Activated T-helper 1 cell treated with anti-CD3 and anti-CD28 coated beads, Interleukin-12 subunit alpha, Interleukin-12 subunit beta, Interleukin-2, Interleukin-4 antibody, amounts not matched to agents 30 ng/mL and 10 ng/mL and 1 ng/mL, durations not matched to agents 14 hours and 24 hours and 36 hours (primary cell): ENCODE measurements at regions not wholly inside any gene's neighbourhood (a gene's known extent, or its start where the extent isn't known, plus 50 kb on each side); places are given as distances from the start of the nearest gene placed in this dataset.

Experiments
- DNase-seq: peaks from one replicate; pipeline ENCODE4 v3.0.0; 2021; ENCODE audit warnings: low spot score
- H3K27ac Mint-ChIP-seq: one replicate; pipeline ENCODE4 v1.8.0; 2021; ENCODE audit warnings: mild to moderate bottlenecking, mixed read lengths
- H3K27me3 Mint-ChIP-seq: one replicate; pipeline ENCODE4 v1.8.0; 2022; ENCODE audit warnings: mild to moderate bottlenecking, moderate library complexity, mixed read lengths; ENCODE audit not compliant: insufficient read depth
- H3K36me3 Mint-ChIP-seq: one replicate; pipeline ENCODE4 v1.8.0; 2021; ENCODE audit warnings: low read depth, mixed read lengths
- H3K4me1 Mint-ChIP-seq: one replicate; pipeline ENCODE4 v1.8.0; 2021; ENCODE audit warnings: low read depth, mixed read lengths
- H3K4me3 Mint-ChIP-seq: one replicate; pipeline ENCODE4 v1.8.0; 2021; ENCODE audit warnings: mild to moderate bottlenecking, moderate library complexity, mixed read lengths
- H3K9me3 Mint-ChIP-seq: one replicate; pipeline ENCODE4 v1.8.0; 2021; ENCODE audit warnings: mixed read lengths
- intact Hi-C: fragments of 100-400 bp; cut with micrococcal nuclease; formaldehyde crosslinking; loops from one replicate; pipeline ENCODE4 v1.15.1; 2024

DNA sequence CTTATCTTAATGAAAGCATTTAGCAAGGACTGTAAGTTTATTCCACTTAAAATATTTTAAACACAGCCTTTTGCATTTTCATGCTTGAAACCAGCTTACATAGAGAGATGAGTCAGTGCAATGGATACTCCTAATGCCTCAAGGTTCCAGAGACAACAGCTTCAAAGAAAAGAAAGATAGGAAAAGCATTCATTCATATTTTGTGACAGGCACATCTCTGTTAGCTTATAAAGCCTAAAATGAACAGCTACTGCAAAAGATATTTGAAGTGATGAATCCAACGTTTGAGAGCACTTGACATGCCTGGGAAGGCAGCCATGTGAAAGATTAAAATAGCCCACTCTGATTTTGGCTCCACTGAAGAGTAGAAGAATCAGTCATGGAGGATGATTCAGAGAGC lies 814.5 kb downstream of the RPS29 start:
- peaks cover 17% of the 10 kb centered on the region for H3K9me3 Mint-ChIP-seq
- H3K27ac Mint-ChIP-seq, result no peak overlapping the region
- intact Hi-C loops, result no loop called here
- H3K4me3 Mint-ChIP-seq, result no peak overlapping the region
- no peaks in the 10 kb centered on the region for H3K27me3 Mint-ChIP-seq
- H3K4me1 Mint-ChIP-seq, result no peaks in the 10 kb centered on the region
- no peaks in the 10 kb centered on the region for H3K36me3 Mint-ChIP-seq
- no peak for DNase-seq

DNA sequence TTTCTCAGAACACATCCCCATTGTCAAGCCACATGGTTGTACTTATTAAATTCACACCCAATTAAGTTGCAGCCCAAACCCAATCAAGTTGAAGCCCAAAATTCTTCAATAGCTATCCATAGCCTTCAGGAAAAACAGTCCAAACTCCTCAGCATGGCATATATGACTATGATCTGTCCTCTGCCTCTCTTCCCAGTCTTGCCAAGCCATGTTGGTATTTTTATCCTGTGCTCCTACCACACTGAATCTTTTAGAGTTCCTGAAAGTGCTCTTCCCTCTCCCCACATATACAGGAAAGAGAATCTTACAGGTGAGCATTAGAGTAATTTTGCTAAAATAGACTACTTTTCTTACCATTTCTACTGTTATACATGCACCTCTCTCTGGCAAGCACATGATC lies 834.9 kb downstream of the RPS29 start:
- intact Hi-C loops, result no loop called here
- Mint-ChIP-seq H3K9me3 (no peaks in the 10 kb centered on the region), H3K27me3 (no peaks in the 10 kb centered on the region), H3K36me3 (no peaks in the 10 kb centered on the region), H3K4me3 (no peak overlapping the region), H3K27ac (no peak overlapping the region), H3K4me1 (no peaks in the 10 kb centered on the region)
- DNase-seq, result no peak

DNA sequence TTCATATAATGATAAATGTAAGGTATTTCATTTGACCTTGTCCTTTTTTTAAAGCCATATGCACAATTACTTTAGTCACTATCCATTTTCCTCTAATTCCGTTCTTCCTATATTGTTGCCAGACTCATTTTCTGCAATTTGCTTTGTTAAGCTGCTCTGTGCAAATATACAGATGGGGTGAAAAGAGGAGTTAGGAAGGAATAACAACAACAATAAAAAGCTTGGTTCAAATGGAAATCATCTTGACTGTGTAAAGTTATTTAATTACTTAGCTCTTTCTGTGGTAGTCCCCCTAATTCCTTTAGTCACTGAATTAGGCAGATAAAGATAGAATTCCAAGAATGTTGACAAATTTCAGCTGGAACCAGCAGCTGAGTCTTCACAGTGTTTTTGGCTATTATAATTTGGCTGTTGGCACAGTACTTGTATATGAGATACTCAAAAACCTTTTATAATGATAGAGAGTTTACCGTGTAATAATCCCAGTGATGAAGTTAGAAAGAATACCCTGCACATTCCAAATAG lies 838.0 kb downstream of the RPS29 start:
- intact Hi-C loops, result no loop called here
- H3K9me3 Mint-ChIP-seq, result no peaks in the 10 kb centered on the region
- H3K27me3 Mint-ChIP-seq, result no peaks in the 10 kb centered on the region
- H3K27ac Mint-ChIP-seq, result no peak overlapping the region
- no peak overlapping the region for H3K4me3 Mint-ChIP-seq
- DNase-seq, result no peak
- no peaks in the 10 kb centered on the region for H3K4me1 Mint-ChIP-seq
- no peaks in the 10 kb centered on the region for H3K36me3 Mint-ChIP-seq

DNA sequence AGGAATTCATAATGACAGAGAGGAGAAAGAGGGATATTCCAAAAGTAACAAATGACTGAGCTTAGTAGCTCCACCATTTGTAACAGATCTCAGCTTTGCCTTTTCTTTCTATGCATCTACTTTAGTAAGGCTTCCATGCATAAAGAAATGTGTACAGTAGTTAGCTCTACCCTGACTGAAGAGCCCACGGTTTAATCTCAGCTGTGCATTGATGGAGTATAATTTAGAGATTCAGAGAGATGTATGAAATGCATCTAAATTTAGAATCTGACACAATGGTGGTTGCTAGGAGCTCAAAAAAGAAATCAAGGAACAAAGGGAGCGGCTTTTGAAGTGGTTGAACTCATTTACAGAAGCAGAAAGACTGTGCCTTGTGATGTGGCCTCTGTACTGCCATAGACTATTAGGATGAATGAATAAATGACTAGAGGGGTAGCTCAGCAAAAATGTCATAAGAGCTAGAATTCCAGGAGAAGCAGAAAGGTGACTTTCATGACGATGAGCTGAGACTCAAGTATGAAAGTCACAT lies 838.6 kb downstream of the RPS29 start:
- H3K4me1 Mint-ChIP-seq, result no peaks in the 10 kb centered on the region
- no peaks in the 10 kb centered on the region for H3K9me3 Mint-ChIP-seq
- H3K27me3 Mint-ChIP-seq, result no peaks in the 10 kb centered on the region
- DNase-seq, result no peak
- no peak overlapping the region for H3K4me3 Mint-ChIP-seq
- intact Hi-C loops, result no loop called here
- no peak overlapping the region for H3K27ac Mint-ChIP-seq
- no peaks in the 10 kb centered on the region for H3K36me3 Mint-ChIP-seq

DNA sequence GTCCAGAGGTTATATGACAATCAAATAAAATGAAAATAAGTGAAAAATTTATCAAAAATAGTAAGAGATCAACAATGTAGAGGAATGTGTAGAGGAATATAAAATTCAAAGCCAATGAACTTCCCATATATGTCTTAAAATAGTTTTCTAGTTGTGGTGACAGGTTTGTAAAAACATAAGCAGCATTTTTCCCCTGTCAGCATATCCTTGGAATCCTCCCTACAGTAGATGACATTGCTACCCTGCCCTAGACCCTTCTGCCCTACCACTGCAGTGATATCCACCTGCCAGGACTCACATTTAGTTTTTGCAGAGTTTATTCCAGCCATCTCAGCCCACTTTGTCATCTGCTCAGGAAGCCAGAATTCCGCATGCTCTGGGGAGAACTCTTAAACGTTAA lies 842.0 kb downstream of the RPS29 start:
- H3K36me3 Mint-ChIP-seq, result no peaks in the 10 kb centered on the region
- no peak overlapping the region for H3K27ac Mint-ChIP-seq
- no peak for DNase-seq
- H3K4me3 Mint-ChIP-seq, result no peak overlapping the region
- no peaks in the 10 kb centered on the region for H3K27me3 Mint-ChIP-seq
- no peaks in the 10 kb centered on the region for H3K9me3 Mint-ChIP-seq
- no peaks in the 10 kb centered on the region for H3K4me1 Mint-ChIP-seq
- intact Hi-C loops, result no loop called here

DNA sequence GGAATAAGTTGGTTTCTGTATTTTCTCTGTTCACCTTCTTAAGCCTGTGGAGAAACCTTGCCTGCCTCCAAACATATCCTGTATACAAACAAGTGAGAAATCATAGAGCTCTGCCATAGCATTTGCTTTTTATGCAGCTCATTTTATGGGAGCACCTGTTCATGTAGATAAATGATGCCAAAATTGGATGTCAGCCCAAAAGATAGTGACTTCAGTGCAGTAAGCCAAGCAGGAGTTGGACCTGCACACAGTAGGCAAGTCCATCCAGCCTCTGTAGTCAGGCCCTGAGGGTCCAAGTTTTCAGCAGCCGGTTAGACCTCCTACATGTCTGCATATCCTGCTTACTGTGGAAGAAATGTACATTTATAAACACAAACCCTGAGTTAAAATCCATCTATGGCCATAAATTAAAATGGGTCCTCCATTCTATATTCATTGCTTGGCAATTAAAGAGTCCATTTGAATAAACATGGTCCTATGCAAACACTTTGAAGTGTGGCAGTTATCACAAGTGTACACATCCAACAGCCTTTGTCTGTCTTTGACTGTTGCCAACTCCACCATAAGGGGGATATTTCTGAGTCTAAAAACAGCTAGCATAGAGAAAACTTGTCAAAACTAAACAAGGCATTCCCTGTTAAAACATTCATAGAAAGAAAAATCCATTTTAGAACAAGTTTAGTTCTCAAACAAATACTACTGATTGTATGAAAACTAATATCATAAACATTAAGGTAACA lies 847.8 kb downstream of the RPS29 start:
- Mint-ChIP-seq H3K4me1 (no peaks in the 10 kb centered on the region), H3K27me3 (no peaks in the 10 kb centered on the region), H3K27ac (no peak overlapping the region), H3K4me3 (no peak overlapping the region), H3K9me3 (peaks cover 10% of the 10 kb centered on the region), H3K36me3 (no peaks in the 10 kb centered on the region)
- intact Hi-C loops, result no loop called here
- no peak for DNase-seq

DNA sequence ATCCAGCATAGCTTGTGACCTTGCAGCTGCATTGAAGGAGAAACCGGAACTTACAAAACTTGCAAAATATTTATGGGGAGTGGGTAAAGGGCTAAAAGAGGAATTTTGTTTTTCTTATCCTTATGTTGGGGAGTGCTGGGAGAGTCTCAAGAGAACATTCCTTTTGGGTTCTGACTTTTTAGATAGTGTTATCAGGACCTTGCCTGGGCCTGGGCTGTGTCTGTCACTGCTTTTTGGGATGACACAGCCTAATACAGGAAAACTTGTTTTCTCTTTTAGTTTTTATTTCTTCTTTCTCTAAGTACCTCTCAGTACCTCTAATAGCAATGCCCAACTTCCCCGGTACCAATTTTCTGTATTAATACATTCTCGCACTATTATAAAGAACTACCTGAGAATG lies 850.6 kb downstream of the RPS29 start:
- H3K4me3 Mint-ChIP-seq, result no peak overlapping the region
- H3K4me1 Mint-ChIP-seq, result no peaks in the 10 kb centered on the region
- H3K36me3 Mint-ChIP-seq, result no peaks in the 10 kb centered on the region
- no peaks in the 10 kb centered on the region for H3K27me3 Mint-ChIP-seq
- intact Hi-C loops, result no loop called here
- DNase-seq, result no peak
- H3K9me3 Mint-ChIP-seq, result peaks cover 10% of the 10 kb centered on the region
- H3K27ac Mint-ChIP-seq, result no peak overlapping the region

DNA sequence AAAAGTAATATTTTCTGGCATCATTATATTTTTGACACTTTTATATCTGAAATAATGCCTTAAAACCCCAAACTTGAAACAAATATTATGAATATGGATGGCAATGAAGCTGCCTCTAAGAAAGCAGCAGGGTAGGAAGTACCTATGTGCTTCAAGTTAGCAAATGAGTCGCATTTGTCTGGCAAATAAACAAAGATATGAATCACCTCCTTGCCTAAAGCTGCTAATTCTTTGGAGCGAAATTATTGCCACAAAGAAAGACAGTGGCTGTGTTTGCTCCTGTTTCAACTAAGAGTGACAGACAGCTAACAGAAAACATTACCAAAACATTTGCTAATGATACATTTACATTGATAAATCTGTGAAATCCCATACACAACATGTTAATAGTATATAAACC lies 854.9 kb downstream of the RPS29 start:
- H3K27me3 Mint-ChIP-seq, result no peaks in the 10 kb centered on the region
- H3K9me3 Mint-ChIP-seq, result peaks cover 10% of the 10 kb centered on the region
- H3K27ac Mint-ChIP-seq, result no peak overlapping the region
- no peaks in the 10 kb centered on the region for H3K4me1 Mint-ChIP-seq
- intact Hi-C loops, result no loop called here
- no peaks in the 10 kb centered on the region for H3K36me3 Mint-ChIP-seq
- H3K4me3 Mint-ChIP-seq, result no peak overlapping the region
- DNase-seq, result no peak

DNA sequence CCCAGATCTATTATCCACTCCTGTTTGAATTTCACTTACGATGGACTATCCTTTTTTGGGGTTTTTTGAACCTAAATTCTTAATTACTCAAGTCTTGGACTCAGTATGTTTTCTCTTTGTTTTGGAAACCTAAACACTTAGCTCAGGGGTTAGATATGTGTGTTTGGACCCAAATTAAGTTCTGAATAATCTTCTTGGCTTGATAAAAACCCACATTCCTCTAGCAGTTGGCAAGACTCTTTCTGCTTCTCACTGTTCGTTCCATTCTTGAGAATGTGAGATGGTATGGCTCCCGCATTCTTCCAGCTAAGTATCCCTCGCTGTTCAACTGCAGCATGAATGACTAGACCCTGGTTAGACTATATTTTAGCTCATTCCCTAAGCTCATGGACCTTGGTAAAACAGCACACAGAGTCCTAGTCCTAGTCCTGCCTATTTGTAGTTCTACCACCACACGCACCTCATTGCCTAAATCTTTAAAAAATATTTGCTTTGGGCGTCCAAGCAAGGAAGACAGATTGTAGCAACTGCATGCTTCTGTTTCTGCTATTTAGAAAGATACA lies 860.0 kb downstream of the RPS29 start:
- intact Hi-C loops, result no loop called here
- no peak overlapping the region for H3K27ac Mint-ChIP-seq
- no peaks in the 10 kb centered on the region for H3K9me3 Mint-ChIP-seq
- H3K4me1 Mint-ChIP-seq, result no peaks in the 10 kb centered on the region
- H3K36me3 Mint-ChIP-seq, result no peaks in the 10 kb centered on the region
- DNase-seq, result no peak
- no peaks in the 10 kb centered on the region for H3K27me3 Mint-ChIP-seq
- no peak overlapping the region for H3K4me3 Mint-ChIP-seq

DNA sequence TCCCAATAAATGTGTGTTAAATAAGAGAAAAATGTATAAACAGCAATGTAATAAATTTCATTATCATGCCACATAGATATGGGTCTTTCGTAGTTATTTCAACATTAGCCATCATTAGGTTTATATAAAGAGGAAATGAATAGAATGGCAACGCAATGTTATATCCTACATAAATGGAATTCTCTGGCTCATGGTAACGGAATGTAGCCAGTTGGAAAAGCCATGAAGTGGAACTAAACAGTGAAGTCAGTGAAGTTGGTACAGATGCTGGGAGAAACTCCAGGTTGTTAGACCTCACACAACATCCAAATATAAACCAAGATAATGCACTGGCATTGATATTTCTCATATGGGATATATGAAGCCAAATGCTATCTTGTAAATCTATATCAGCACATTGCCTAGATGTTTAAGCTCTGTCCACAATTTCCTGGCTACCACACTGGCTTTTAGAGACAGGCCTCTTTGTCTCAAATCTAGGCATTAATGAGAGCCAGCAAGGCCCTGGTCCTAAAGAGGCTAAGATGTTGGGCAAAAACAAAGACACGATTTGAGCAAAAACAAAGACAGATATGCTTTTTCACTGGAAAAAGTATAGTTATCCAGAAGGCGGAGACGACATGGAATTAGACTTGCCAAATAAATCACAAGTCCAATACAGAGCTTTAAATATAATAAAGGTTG lies 861.0 kb downstream of the RPS29 start:
- H3K36me3 Mint-ChIP-seq, result no peaks in the 10 kb centered on the region
- H3K4me3 Mint-ChIP-seq, result no peak overlapping the region
- H3K9me3 Mint-ChIP-seq, result no peaks in the 10 kb centered on the region
- no peak for DNase-seq
- no peaks in the 10 kb centered on the region for H3K27me3 Mint-ChIP-seq
- H3K27ac Mint-ChIP-seq, result no peak overlapping the region
- no peaks in the 10 kb centered on the region for H3K4me1 Mint-ChIP-seq
- intact Hi-C loops, result no loop called here

DNA sequence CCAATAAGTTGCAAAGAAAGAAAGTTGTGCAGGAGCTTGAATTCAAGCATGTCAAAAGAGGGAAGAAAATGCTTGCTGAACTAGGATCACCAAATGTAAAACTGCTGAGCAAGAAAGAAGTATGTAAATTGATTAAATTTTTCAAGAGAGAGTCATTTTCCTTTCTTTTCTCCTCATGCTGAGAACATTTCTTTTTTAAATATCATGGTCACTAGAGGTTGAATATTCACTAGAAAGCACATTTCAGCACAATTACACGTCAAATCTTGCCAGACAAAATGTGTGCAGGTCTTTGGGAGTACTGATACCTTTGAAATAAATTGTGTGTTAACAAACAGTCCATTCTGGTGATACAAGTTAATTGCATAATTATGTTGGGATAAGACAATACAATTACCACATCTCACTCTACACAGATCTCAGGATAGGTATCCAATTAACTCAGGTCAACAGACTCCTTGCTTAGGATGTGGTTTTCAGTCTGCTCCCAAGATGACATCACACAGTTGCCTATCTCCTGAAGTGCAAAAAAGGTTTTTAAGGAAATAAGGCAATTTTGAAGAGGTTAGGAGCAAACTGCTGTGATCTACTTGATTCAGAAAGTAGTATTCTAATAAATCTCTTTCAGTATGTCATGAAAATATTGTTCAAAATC lies 862.2 kb downstream of the RPS29 start:
- no peaks in the 10 kb centered on the region for H3K9me3 Mint-ChIP-seq
- intact Hi-C loops, result no loop called here
- no peaks in the 10 kb centered on the region for H3K36me3 Mint-ChIP-seq
- no peaks in the 10 kb centered on the region for H3K4me1 Mint-ChIP-seq
- no peak overlapping the region for H3K4me3 Mint-ChIP-seq
- H3K27ac Mint-ChIP-seq, result no peak overlapping the region
- no peak for DNase-seq
- no peaks in the 10 kb centered on the region for H3K27me3 Mint-ChIP-seq

DNA sequence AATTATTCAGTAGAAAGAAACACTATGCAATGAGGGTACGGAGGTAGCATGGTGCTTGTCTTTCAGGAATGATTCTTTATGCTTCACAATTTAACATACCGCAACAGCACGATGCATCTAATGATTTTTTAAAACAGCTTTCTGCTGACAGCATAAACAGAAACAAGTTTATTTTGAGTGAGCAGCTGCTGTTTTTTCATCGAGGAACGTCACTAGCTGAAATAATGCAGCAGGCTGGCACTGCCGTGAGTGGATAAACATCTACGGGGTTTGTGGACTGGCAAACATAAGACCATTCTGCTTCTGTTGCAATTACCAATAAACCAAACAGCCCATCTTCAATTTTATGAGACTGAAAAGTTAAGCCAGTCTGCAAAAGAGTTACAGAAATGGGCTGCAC lies 871.8 kb downstream of the RPS29 start:
- no peak overlapping the region for H3K27ac Mint-ChIP-seq
- DNase-seq, result no peak
- no peaks in the 10 kb centered on the region for H3K36me3 Mint-ChIP-seq
- H3K4me3 Mint-ChIP-seq, result no peak overlapping the region
- no peaks in the 10 kb centered on the region for H3K4me1 Mint-ChIP-seq
- H3K9me3 Mint-ChIP-seq, result no peaks in the 10 kb centered on the region
- H3K27me3 Mint-ChIP-seq, result no peaks in the 10 kb centered on the region
- intact Hi-C loops, result no loop called here

DNA sequence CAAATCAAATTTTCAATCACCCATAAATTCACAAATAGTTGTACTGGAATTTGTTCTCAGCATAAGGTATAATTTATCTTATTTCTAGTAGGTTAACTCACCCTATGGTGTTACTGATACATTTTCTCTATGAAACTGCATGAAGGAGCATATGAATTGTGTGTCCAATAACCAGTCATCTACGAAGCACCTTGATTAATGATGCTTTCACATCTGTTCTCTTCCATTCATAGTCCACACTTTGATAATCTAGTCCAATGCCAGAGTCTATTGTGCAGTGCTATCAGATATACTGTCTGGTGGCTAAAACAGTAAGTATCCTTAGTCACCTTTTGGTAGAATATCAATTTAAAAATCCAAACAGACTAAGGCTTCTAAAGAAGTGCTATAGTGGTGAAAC lies 876.0 kb downstream of the RPS29 start:
- Mint-ChIP-seq H3K9me3 (peaks cover 5% of the 10 kb centered on the region), H3K27ac (no peak overlapping the region), H3K4me3 (no peak overlapping the region), H3K4me1 (no peaks in the 10 kb centered on the region), H3K36me3 (no peaks in the 10 kb centered on the region), H3K27me3 (no peaks in the 10 kb centered on the region)
- intact Hi-C loops, result no loop called here
- DNase-seq, result no peak
